Osteocyte (in vitro differentiated cells): ENCODE measurements at regions not wholly inside any gene's neighbourhood (a gene's known extent, or its start where the extent isn't known, plus 50 kb on each side); places are given as distances from the start of the nearest gene placed in this dataset.

Experiments used
- DNase-seq: peaks from one replicate; pipeline ENCODE4 v3.0.0; 2021; ENCODE audit warnings: mixed read lengths; ENCODE audit not compliant: unreplicated experiment; ENCODE audit errors: extremely low spot score
- H3K27ac Mint-ChIP-seq: one replicate; pipeline ENCODE4 v1.8.0; 2021; ENCODE audit warnings: mild to moderate bottlenecking, mixed read lengths; ENCODE audit not compliant: unreplicated experiment
- H3K27me3 Mint-ChIP-seq: one replicate; pipeline ENCODE4 v1.8.0; 2021; ENCODE audit warnings: mixed read lengths; ENCODE audit not compliant: unreplicated experiment
- H3K36me3 Mint-ChIP-seq: one replicate; pipeline ENCODE4 v1.8.0; 2021; ENCODE audit warnings: mixed read lengths; ENCODE audit not compliant: unreplicated experiment
- H3K4me1 Mint-ChIP-seq: one replicate; pipeline ENCODE4 v1.8.0; 2021; ENCODE audit warnings: mixed read lengths; ENCODE audit not compliant: unreplicated experiment
- H3K4me3 Mint-ChIP-seq: one replicate; pipeline ENCODE4 v1.8.0; 2021; ENCODE audit warnings: mild to moderate bottlenecking, moderate library complexity, mixed read lengths; ENCODE audit not compliant: unreplicated experiment
- H3K9me3 Mint-ChIP-seq: one replicate; pipeline ENCODE4 v1.8.0; 2021; ENCODE audit warnings: mixed read lengths; ENCODE audit not compliant: unreplicated experiment
- TF ChIP-seq, protein P1 (sequence below): fragments of 200-600 bp; sonication (generic); IDR thresholded peaks from 2 replicates; pipeline ENCODE4 v1.5.0; 2021; ENCODE audit warnings: antibody characterized with exemption, mild to moderate bottlenecking, moderate library complexity

DNA sequence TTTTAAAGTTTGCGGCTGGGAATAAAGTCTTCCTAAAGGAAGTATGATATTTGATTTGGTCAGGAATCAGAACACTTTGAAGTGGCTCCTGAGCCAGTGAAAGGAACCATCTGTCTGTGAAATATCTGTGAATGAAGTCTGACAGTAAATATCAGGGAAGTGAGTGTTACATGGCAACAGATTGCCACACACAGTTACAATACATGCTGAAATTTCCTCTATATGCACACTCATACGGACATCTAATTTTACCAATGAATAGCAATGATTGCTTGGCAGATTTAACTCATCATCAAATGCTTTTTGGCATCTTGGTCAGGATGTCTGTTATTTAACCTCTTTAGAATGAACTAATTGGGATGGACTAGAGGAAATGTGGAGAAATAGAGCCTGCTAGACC is 1023.8 kb downstream of the FAT4 start:
- H3K4me3 Mint-ChIP-seq: no peak overlapping the region

DNA sequence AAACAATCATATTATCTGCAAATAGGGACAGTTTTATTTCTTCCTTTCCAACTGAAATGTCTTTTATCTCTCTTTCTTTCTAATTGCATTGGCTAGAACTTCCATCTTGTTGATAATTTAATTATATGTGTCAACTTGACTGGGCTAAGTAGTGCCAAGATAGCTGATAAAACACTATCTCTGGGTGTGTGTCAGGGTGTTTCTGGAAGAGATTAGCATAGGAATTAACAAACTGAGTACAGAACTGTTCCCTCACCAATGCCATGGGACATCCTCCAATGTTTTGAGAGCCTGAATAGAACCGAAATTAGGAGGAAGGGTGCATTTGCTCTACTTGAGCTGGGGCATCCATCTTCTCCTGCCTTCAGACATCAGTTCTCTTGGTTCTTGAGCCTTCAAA is 1027.2 kb downstream of the FAT4 start:
- TF ChIP-seq, protein P1, sequence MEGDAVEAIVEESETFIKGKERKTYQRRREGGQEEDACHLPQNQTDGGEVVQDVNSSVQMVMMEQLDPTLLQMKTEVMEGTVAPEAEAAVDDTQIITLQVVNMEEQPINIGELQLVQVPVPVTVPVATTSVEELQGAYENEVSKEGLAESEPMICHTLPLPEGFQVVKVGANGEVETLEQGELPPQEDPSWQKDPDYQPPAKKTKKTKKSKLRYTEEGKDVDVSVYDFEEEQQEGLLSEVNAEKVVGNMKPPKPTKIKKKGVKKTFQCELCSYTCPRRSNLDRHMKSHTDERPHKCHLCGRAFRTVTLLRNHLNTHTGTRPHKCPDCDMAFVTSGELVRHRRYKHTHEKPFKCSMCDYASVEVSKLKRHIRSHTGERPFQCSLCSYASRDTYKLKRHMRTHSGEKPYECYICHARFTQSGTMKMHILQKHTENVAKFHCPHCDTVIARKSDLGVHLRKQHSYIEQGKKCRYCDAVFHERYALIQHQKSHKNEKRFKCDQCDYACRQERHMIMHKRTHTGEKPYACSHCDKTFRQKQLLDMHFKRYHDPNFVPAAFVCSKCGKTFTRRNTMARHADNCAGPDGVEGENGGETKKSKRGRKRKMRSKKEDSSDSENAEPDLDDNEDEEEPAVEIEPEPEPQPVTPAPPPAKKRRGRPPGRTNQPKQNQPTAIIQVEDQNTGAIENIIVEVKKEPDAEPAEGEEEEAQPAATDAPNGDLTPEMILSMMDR: no peak
- peaks cover 9% of the 10 kb centered on the region for H3K27me3 Mint-ChIP-seq
- no peak overlapping the region for H3K4me3 Mint-ChIP-seq
- H3K4me1 Mint-ChIP-seq: peaks cover 1% of the 10 kb centered on the region
- H3K9me3 Mint-ChIP-seq: peaks cover 6% of the 10 kb centered on the region
- no peak for DNase-seq
- H3K27ac Mint-ChIP-seq: no peak overlapping the region
- H3K36me3 Mint-ChIP-seq: no peaks in the 10 kb centered on the region

More for the DNA sequence above, 1023.8 kb downstream of the FAT4 start:
- DNase-seq: no peak
- H3K27ac Mint-ChIP-seq: no peak overlapping the region
- TF ChIP-seq, protein P1: no peak
- peaks cover 6% of the 10 kb centered on the region for H3K9me3 Mint-ChIP-seq
- peaks cover 1% of the 10 kb centered on the region for H3K4me1 Mint-ChIP-seq
- H3K36me3 Mint-ChIP-seq: no peaks in the 10 kb centered on the region
- H3K27me3 Mint-ChIP-seq: peaks cover 2% of the 10 kb centered on the region

GRCh38 chr4:126344472-126344871 is 1029.7 kb downstream of the FAT4 start:
- H3K4me1 Mint-ChIP-seq: peaks cover 1% of the 10 kb centered on the region
- H3K27me3 Mint-ChIP-seq: peaks cover 9% of the 10 kb centered on the region
- H3K27ac Mint-ChIP-seq: no peak overlapping the region
- DNase-seq: no peak
- H3K9me3 Mint-ChIP-seq: peaks cover 6% of the 10 kb centered on the region
- H3K36me3 Mint-ChIP-seq: no peaks in the 10 kb centered on the region
- TF ChIP-seq, protein P1: no peak
- H3K4me3 Mint-ChIP-seq: no peak overlapping the region

DNA sequence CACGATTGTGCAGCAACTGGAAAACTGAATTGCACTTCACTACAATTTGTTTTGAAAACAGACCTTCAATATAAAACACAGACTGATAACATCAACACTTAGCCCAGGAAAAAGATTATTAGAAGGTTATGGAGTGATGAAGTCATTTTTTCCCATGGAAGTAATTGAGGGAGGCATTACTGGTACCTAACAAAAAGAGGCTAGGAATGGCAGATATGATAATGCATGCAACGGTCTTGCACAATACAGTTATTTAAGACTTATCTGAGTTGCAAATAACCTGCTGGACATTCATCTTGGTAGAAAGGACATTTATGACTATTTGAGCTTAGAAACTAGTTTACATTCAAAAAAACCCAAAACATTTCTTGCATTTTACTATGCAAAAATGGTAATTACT is 1031.9 kb downstream of the FAT4 start:
- H3K27me3 Mint-ChIP-seq: peaks cover 9% of the 10 kb centered on the region
- DNase-seq: no peak
- H3K27ac Mint-ChIP-seq: no peak overlapping the region
- TF ChIP-seq, protein P1: no peak
- H3K9me3 Mint-ChIP-seq: no peaks in the 10 kb centered on the region
- H3K4me1 Mint-ChIP-seq: no peaks in the 10 kb centered on the region
- no peak overlapping the region for H3K4me3 Mint-ChIP-seq
- H3K36me3 Mint-ChIP-seq: no peaks in the 10 kb centered on the region

DNA sequence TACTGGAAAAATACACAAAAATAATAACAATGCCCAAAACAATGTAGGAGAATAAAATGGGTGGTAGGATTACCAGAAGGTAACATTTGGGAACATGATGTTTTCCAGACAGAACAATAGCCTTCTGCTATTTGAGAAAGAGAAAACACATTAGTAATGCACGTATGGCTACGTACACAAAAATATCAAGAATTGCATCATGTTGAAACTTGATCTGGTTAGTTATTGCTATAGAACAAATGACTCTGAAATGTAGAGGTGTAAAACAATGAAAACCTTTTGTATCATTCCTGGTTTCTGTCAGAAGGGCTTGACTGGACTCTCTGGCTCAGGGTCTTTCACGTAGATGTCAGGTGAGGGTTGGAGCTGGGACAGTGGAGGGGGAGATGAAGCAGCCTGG is 1040.0 kb downstream of the FAT4 start:
- DNase-seq: no peak
- H3K9me3 Mint-ChIP-seq: no peaks in the 10 kb centered on the region
- TF ChIP-seq, protein P1: no peak
- no peak overlapping the region for H3K4me3 Mint-ChIP-seq
- H3K4me1 Mint-ChIP-seq: no peaks in the 10 kb centered on the region
- H3K27ac Mint-ChIP-seq: no peak overlapping the region
- H3K27me3 Mint-ChIP-seq: peaks cover 7% of the 10 kb centered on the region
- no peaks in the 10 kb centered on the region for H3K36me3 Mint-ChIP-seq
